HUES64 (cell line): ENCODE measurements at regions not wholly inside any gene's neighbourhood (a gene's known extent, or its start where the extent isn't known, plus 50 kb on each side); places are given as distances from the start of the nearest gene placed in this dataset.
"Not testable (repeated sequence)": the region's sequence is repeated elsewhere in the genome, so short reads cannot be mapped to it uniquely, and the experiment has no call there.

Source experiments
- H3K27ac ChIP-seq: 2 replicates; pipeline ENCODE4 v1.7.0; 2013; ENCODE audit warnings: low read depth, low read length, inconsistent platforms
- H3K27me3 ChIP-seq: 2 replicates; pipeline ENCODE4 v1.6.1; 2013; ENCODE audit warnings: mild to moderate bottlenecking, low read length; ENCODE audit not compliant: insufficient read depth
- H3K36me3 ChIP-seq: 2 replicates; pipeline ENCODE4 v1.6.1; 2013; ENCODE audit warnings: mild to moderate bottlenecking, low read length; ENCODE audit not compliant: insufficient read depth
- H3K4me1 ChIP-seq: 2 replicates; pipeline ENCODE4 v1.6.1; 2013; ENCODE audit warnings: mild to moderate bottlenecking, low read length, moderate library complexity; ENCODE audit not compliant: insufficient read depth
- H3K4me3 ChIP-seq: 2 replicates; pipeline ENCODE4 v1.5.1; 2013; ENCODE audit warnings: mild to moderate bottlenecking, low read length, moderate library complexity
- H3K9ac ChIP-seq: 2 replicates; pipeline ENCODE4 v1.6.1; 2013; ENCODE audit warnings: mild to moderate bottlenecking, low read depth, low read length
- H3K9me3 ChIP-seq: 2 replicates; pipeline ENCODE4 v1.6.1; 2013; ENCODE audit warnings: low read depth, low read length; ENCODE audit not compliant: insufficient read depth
- WGBS: fragments of 150-250, 120-280 bp; methylation state at CpG from one replicate; pipeline ENCODE4 v1.1.7; 2013; ENCODE audit warnings: missing lambda C conversion rate; 5-methylcytosine and 5-hydroxymethylcytosine counted together

DNA sequence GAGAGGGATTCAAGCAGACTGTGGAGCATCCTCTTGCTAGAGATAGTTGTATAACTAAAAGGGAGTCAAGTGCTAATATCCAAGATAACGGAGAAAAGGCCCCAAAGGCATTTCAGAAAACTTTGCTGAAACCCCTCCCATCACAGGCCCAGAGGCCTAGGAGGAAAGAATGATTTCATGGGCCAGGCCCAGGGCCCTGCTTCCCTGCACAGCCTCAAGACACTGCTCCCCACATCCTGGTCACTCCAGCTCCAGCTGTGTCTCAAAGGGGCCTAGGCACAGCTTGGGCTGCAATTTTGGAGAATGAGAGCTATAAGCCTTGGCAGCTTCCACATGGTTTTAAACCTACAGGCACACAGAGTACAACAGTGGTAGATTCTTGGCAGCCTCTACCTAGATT, 85.6 kb downstream of the OR13A1 start:
- no peak overlapping the region for H3K27ac ChIP-seq
- WGBS: 94% methylated on average over 1 of the region's 1 CpG

DNA sequence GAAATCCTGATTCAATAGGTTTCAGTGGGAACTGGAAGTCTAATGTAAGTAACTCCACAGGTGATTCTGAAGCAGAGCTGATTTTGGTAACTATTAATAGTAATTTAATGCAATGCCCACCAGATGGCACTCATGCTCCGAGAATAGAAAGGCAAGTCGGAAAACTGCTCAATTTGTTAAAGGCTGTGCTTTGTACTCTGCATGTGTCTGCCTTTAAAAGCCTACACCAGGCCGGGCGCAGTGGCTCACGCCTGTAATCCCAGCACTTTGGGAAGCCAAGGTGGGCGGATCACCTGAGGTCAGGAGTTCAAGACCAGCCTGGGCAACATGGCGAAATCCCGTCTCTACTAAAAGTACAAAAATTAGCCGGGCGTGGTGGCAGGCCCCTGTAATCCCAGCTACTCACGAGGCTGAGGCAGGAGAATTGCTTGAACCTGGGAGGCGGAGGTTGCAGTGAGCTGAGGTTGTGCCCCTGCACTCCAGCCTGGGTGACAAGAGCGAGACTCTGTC, 80.1 kb downstream of the OR13A1 start:
- not testable (repeated sequence) for H3K4me1 ChIP-seq, H3K27ac ChIP-seq
- WGBS: 55% methylated on average over 13 of the region's 13 CpGs

More for the DNA sequence above, 85.6 kb downstream of the OR13A1 start:
- H3K9me3 ChIP-seq: peaks cover 22% of the 10 kb centered on the region
- no peak overlapping the region for H3K4me3 ChIP-seq
- no peak overlapping the region for H3K9ac ChIP-seq
- H3K27me3 ChIP-seq: no peaks in the 10 kb centered on the region
- no peaks in the 10 kb centered on the region for H3K36me3 ChIP-seq
- no peaks in the 10 kb centered on the region for H3K4me1 ChIP-seq

DNA sequence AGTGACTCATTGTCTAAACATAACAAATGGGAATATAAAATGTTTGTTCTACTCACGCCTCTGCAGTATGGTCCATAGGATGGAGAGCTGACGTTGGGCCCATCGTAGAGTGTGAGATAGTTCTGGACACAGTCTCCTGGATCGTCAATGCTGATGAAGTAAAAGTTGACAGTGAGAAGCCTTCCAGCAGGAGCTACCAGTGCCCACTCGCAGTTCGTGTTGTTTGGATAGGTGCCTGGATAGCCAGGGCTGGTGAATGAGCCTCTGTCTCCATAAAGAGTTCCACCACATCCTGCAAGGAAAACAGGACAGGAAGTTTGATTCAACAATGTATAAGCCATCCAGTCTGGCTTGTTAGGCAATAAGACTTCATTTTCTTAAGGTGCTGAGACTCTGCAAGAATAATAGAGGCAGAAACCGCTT, 79.6 kb downstream of the OR13A1 start:
- no peaks in the 10 kb centered on the region for H3K27me3 ChIP-seq
- WGBS: 96% methylated on average over 7 of the region's 7 CpGs
- no peak overlapping the region for H3K27ac ChIP-seq
- no peak overlapping the region for H3K9ac ChIP-seq
- peaks cover 6% of the 10 kb centered on the region; the same call in 1 of the 2 replicates for H3K9me3 ChIP-seq
- H3K4me1 ChIP-seq: no peaks in the 10 kb centered on the region
- no peaks in the 10 kb centered on the region for H3K36me3 ChIP-seq
- no peak overlapping the region for H3K4me3 ChIP-seq

More for the DNA sequence above, 80.1 kb downstream of the OR13A1 start:
- H3K9me3 ChIP-seq, H3K36me3 ChIP-seq, H3K4me3 ChIP-seq, H3K27me3 ChIP-seq, H3K9ac ChIP-seq: not testable (repeated sequence)

DNA sequence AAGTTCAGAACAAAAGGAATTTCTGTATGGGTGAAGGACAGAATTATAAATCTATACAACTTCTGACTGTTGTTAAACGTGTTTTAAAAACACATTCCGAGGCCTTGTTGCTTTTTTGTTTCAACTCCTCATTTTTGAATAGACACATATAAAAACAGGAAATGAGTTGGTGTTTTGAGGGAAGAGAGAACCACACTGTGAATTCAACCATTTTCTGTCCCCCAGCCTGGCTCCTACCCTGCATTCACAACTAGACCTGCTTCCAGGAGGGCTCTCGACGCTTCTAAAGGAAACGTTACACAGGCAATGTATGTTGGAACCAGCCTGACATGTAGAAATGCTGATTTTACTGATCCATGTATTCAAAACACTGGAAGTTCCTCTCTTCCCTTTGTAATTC, 76.5 kb downstream of the OR13A1 start:
- peaks cover 9% of the 10 kb centered on the region for H3K4me1 ChIP-seq
- no peak overlapping the region for H3K27ac ChIP-seq
- no peaks in the 10 kb centered on the region for H3K27me3 ChIP-seq
- no peak overlapping the region for H3K4me3 ChIP-seq
- H3K9me3 ChIP-seq: no peaks in the 10 kb centered on the region
- WGBS: 96% methylated on average over 5 of the region's 5 CpGs
- no peaks in the 10 kb centered on the region for H3K36me3 ChIP-seq
- no peak overlapping the region for H3K9ac ChIP-seq

DNA sequence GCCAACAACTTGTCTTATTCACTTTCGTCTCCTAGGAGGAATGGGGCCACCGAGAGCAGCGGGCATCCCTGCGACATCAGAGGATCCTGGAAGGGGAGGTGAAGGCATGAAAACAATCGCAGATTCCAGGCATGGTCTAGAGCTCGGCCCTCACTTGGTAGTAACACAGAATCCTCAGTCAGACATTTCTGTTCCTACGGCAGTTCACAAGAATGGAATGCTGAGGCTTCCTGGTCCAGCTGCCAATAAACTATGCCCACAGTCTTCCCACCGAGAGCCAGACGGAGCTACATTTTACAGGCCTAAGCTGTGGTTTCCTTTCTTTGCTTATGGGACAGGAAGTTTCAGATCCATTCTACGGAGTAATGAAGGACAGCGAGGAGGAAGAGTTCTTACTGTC, 75.8 kb downstream of the OR13A1 start:
- H3K27me3 ChIP-seq: no peaks in the 10 kb centered on the region
- 82% methylated on average over 11 of the region's 11 CpGs for WGBS
- no peak overlapping the region for H3K27ac ChIP-seq
- no peak overlapping the region for H3K4me3 ChIP-seq
- H3K36me3 ChIP-seq: no peaks in the 10 kb centered on the region
- no peak overlapping the region for H3K9ac ChIP-seq
- peaks cover 9% of the 10 kb centered on the region for H3K4me1 ChIP-seq
- H3K9me3 ChIP-seq: no peaks in the 10 kb centered on the region

DNA sequence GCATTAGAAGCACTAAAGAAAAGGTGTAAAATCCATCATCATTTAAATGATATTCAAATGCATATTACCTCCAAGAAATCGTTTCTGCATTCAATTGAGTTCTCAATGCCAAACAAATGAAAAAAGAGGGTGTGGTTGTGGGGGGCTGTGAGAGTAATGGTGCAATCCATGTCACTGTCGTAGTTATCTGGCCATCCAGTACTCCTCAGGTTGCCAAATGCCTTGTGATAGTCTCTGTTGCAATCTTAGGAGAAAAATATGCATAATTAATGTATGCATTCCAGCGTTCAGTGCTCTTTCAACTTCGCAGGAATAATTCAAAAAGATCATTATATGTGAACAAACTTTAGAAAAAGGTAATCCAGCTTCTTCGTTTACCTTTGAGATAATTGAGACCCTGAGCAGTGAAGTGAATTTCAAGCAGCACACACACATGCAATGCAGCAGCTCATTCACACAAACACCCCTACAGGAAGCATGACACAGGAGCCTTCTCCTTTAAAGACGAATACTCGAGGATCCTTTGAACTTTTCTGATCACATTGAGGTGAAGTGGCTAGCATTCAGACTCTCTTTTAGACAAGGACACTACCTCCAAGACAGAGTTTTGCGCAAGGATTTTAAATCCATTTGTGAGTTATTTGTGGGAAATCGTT, 73.4 kb downstream of the OR13A1 start:
- 38% methylated on average over 7 of the region's 9 CpGs for WGBS

DNA sequence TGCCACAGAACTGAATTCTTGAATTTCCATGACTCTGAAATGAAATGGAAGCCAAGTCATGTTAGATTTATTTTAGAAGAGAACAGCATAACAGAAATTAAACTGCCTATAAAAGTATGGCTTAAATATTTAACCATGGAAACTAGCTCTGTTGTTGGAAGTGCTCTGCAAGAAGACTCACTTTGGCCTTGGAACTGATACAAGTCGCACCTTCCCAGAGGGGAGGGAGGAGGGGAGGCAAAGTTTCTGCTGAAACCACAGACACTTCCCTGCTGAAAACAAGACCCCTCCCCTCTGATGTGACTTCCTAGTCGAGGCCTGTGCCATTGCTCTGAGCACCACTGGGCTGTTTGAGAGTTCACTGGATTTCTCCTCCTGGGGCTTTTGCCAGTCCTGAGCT, 72.1 kb downstream of the OR13A1 start:
- peaks cover 9% of the 10 kb centered on the region for H3K4me1 ChIP-seq
- H3K4me3 ChIP-seq: no peak overlapping the region
- no peaks in the 10 kb centered on the region for H3K36me3 ChIP-seq
- 89% methylated on average over 2 of the region's 2 CpGs for WGBS
- H3K27me3 ChIP-seq: no peaks in the 10 kb centered on the region
- H3K9me3 ChIP-seq: no peaks in the 10 kb centered on the region
- no peak overlapping the region for H3K9ac ChIP-seq
- H3K27ac ChIP-seq: no peak overlapping the region

More for the DNA sequence above, 73.4 kb downstream of the OR13A1 start:
- no peaks in the 10 kb centered on the region for H3K27me3 ChIP-seq
- H3K9me3 ChIP-seq: no peaks in the 10 kb centered on the region
- H3K36me3 ChIP-seq: no peaks in the 10 kb centered on the region
- H3K9ac ChIP-seq: no peak overlapping the region
- no peak overlapping the region for H3K27ac ChIP-seq
- no peak overlapping the region for H3K4me3 ChIP-seq
- peaks cover 9% of the 10 kb centered on the region for H3K4me1 ChIP-seq

DNA sequence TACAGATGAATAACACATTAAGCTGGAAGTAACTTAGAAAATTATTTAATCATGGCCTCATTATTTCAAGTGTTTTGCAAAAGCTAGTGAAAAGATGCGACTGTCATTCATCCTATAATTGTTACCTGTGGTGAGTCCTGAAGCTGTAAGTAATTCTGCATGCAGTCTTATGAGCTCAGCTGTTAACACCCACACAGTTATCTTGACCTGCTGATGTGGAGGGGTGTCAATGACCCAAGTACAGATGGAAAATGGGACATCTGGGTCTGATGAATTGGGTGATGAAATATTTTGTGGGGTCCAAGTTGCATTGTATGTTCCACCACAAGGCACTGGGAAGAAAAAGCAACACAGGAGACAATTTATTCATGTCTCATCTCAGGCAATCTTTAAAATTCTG, 68.9 kb downstream of the OR13A1 start:
- 100% methylated on average over 1 of the region's 1 CpG for WGBS
- no peaks in the 10 kb centered on the region for H3K27me3 ChIP-seq
- H3K9me3 ChIP-seq: no peaks in the 10 kb centered on the region
- H3K36me3 ChIP-seq: no peaks in the 10 kb centered on the region
- H3K27ac ChIP-seq: no peak overlapping the region
- peaks cover 9% of the 10 kb centered on the region for H3K4me1 ChIP-seq
- no peak overlapping the region for H3K4me3 ChIP-seq
- no peak overlapping the region for H3K9ac ChIP-seq

DNA sequence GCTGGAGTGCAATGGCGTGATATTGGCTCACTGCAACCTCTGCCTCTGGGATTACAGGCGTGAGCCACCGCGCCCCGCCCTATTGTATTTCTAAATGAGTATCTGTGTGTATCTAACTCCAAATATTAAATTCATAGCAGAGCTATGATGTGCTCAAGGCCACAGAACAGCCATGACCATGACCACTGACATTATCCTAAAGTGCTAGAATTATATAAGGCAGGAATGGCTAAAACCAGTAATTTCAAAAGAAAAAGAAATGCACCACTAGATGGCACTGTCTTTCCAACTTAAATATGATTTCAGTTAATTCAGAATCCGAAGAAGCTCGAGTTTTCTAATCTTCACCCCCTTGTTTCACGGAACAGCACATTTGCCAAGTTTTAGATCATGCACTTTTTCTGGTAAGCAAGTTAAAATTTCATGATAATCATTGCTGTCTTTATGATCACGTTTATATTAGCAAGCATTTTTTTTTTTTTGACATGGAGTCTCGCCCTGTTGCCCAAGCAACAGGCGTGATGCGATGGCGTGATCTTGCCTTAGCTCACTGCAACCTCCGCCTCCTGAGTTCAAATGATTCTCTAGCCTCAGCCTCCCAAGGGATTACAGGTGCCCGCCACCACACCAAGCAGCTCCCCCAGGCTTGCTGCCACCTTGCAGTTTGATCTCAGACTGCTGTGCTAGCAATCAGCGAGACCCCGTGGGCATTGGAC, 65.3 kb downstream of the OR13A1 start:
- Histone ChIP-seq H3K27me3 (no peaks in the 10 kb centered on the region), H3K9ac (0 out of 2 replicates have a peak overlapping the region, but pooled peaks have one; percentile 6), H3K4me1 (no peaks in the 10 kb centered on the region; the same call in 1 of the 2 replicates), H3K4me3 (peak overlapping the region; percentile 49), H3K9me3 (no peaks in the 10 kb centered on the region), H3K27ac (no peak overlapping the region), H3K36me3 (no peaks in the 10 kb centered on the region)
- 45% methylated on average over 17 of the region's 17 CpGs for WGBS

DNA sequence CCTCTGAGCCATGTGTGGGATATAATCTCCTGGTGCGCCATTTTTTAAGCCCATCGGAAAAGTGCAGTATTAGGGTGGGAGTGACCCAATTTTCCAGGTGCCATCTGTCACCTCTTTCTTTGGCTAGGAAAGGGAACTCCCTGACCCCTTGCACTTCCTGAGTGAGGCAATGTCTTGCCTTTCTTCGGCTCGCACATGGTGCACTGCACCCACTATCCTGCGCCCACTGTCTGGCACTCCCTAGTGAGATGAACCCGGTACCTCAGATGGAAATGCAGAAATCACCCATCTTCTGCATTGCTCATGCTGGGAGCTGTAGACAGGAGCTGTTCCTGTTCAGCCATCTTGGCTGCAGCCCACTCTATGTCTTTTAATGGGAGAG, 64.7 kb downstream of the OR13A1 start:
- H3K36me3 ChIP-seq, H3K9me3 ChIP-seq, H3K4me1 ChIP-seq, H3K4me3 ChIP-seq, H3K27me3 ChIP-seq, H3K27ac ChIP-seq, H3K9ac ChIP-seq: not testable (repeated sequence)
- 98% methylated on average over 6 of the region's 6 CpGs for WGBS
